Neural cell (in vitro differentiated cells): ENCODE measurements at regions not wholly inside any gene's neighbourhood (a gene's known extent, or its start where the extent isn't known, plus 50 kb on each side); places are given as distances from the start of the nearest gene placed in this dataset.

ENCODE experiments used
- H2AFZ ChIP-seq: fragments of 200-600, 300-800 bp; sonication (generic), shearing (Covaris generic); 2 replicates; pipeline ENCODE4 v1.6.0; 2014; ENCODE audit warnings: low read depth, mild to moderate bottlenecking, antibody characterized with exemption, low read length, moderate library complexity
- H3F3A ChIP-seq: fragments of 200-600 bp; shearing (Covaris generic); 2 replicates; pipeline ENCODE4 v1.6.1; 2016; ENCODE audit warnings: mild to moderate bottlenecking, moderate library complexity, mixed read lengths, antibody characterized with exemption, low read length; ENCODE audit not compliant: insufficient read depth, poor library complexity, severe bottlenecking
- H3K27ac ChIP-seq: fragments of 200-600, 300-800 bp; sonication (generic), shearing (Covaris generic); 2 replicates; pipeline ENCODE4 v1.5.1; 2014; ENCODE audit warnings: mild to moderate bottlenecking, low read length, moderate library complexity
- H3K27me3 ChIP-seq: fragments of 300-800, 200-600 bp; sonication (generic), shearing (Covaris generic); 2 replicates; pipeline ENCODE4 v1.6.0; 2014; ENCODE audit warnings: mild to moderate bottlenecking, low read depth, low read length, moderate library complexity; ENCODE audit not compliant: insufficient read depth
- H3K36me3 ChIP-seq: fragments of 300-800, 200-600 bp; sonication (generic), shearing (Covaris generic); 2 replicates; pipeline ENCODE4 v1.5.1; 2014; ENCODE audit warnings: mild to moderate bottlenecking, antibody characterized with exemption, low read length, moderate library complexity; ENCODE audit not compliant: insufficient read depth
- H3K4me2 ChIP-seq: fragments of 300-800, 200-600 bp; sonication (generic), shearing (Covaris generic); 2 replicates; pipeline ENCODE4 v1.6.0; 2014; ENCODE audit warnings: mild to moderate bottlenecking, low read length
- H3K4me3 ChIP-seq: fragments of 300-800, 200-600 bp; sonication (generic), shearing (Covaris generic); 2 replicates; pipeline ENCODE4 v1.5.1; 2014; ENCODE audit warnings: mild to moderate bottlenecking, low read length, moderate library complexity
- H3K79me2 ChIP-seq: fragments of 200-600 bp; shearing (Covaris generic); replicated peaks from 2 replicates; pipeline ENCODE4 v1.6.0; 2014; ENCODE audit warnings: mild to moderate bottlenecking, low read length, moderate library complexity; ENCODE audit not compliant: insufficient read depth
- H3K9ac ChIP-seq: fragments of 300-800, 200-600 bp; sonication (generic), shearing (Covaris generic); 2 replicates; pipeline ENCODE4 v1.6.1; 2016; ENCODE audit warnings: mild to moderate bottlenecking, low read length, mixed read lengths
- H3K9me2 ChIP-seq: fragments of 200-600 bp; shearing (Covaris generic); 2 replicates; pipeline ENCODE4 v1.6.1; 2016; ENCODE audit warnings: mild to moderate bottlenecking, low read length, mixed read lengths; ENCODE audit not compliant: insufficient read depth
- H3K9me3 ChIP-seq: fragments of 200-600, 300-800 bp; sonication (generic), shearing (Covaris generic); 2 replicates; pipeline ENCODE4 v1.6.1; 2016; ENCODE audit warnings: mild to moderate bottlenecking, mixed run types, low read length, moderate library complexity, mixed read lengths
- H4K20me1 ChIP-seq: fragments of 200-600 bp; shearing (Covaris generic); 2 replicates; pipeline ENCODE4 v1.6.1; 2016; ENCODE audit warnings: mild to moderate bottlenecking, mixed run types; ENCODE audit not compliant: insufficient read depth
- EP300 ChIP-seq: fragments of 450-650 bp; conservative IDR thresholded peaks from 2 replicates; pipeline ENCODE4 v1.6.1; 2014; ENCODE audit warnings: antibody characterized with exemption, mild to moderate bottlenecking, moderate library complexity; ENCODE audit not compliant: poor library complexity, severe bottlenecking
- EZH2 ChIP-seq: fragments of 200-600, 300-800 bp; shearing (Covaris generic), sonication (generic); IDR thresholded peaks from 2 replicates; pipeline ENCODE4 v1.6.1; 2014; ENCODE audit warnings: antibody characterized with exemption, low read length, borderline replicate concordance, mild to moderate bottlenecking; ENCODE audit not compliant: insufficient read depth, poor library complexity, severe bottlenecking
- MXI1 ChIP-seq: fragments of 450-650 bp; conservative IDR thresholded peaks from 2 replicates; pipeline ENCODE4 v1.6.1; 2014; ENCODE audit warnings: antibody characterized with exemption, mild to moderate bottlenecking; ENCODE audit not compliant: poor library complexity, severe bottlenecking
- POLR2AphosphoS5 ChIP-seq: IDR thresholded peaks from 2 replicates; pipeline ENCODE4 v1.6.1; 2012
- RAD21 ChIP-seq: fragments of 450-650 bp; conservative IDR thresholded peaks from 2 replicates; pipeline ENCODE4 v1.6.1; 2014; ENCODE audit warnings: antibody characterized with exemption, mild to moderate bottlenecking, moderate library complexity
- SMC3 ChIP-seq: fragments of 450-650 bp; conservative IDR thresholded peaks from 2 replicates; pipeline ENCODE4 v1.6.1; 2014; ENCODE audit warnings: antibody characterized with exemption, mild to moderate bottlenecking, moderate library complexity; ENCODE audit not compliant: poor library complexity
- TAF1 ChIP-seq: IDR thresholded peaks from 2 replicates; pipeline ENCODE4 v1.6.1; 2012; ENCODE audit warnings: low read depth
- TF ChIP-seq, protein P1 (sequence below): fragments of 450-650 bp; IDR thresholded peaks from 2 replicates; pipeline ENCODE4 v1.5.1; 2014; ENCODE audit warnings: antibody characterized with exemption, mild to moderate bottlenecking, moderate library complexity; ENCODE audit not compliant: poor library complexity, severe bottlenecking
- TF ChIP-seq, protein P2 (sequence below): IDR thresholded peaks from 2 replicates; pipeline ENCODE4 v1.6.1; 2012; ENCODE audit warnings: borderline replicate concordance

DNA sequence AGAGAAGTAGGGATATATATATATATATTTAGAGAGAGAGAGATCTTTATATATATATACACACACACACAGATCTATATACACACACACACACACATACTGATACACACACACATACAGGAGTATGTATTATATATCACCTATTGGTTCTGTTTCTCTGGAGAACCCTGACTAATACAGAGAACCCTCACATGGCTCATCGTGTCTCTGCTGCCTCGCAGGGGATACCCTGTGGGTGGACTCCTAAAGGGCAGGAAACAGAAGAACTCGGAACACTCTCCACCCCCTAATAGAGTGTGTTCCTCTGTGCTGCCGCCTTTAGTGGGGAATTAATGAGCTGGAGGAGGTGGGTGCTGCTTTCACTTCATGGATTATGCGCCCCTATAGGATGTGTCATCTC is 86.6 kb downstream of the NPY start:
- no peak overlapping the region for H3K4me2 ChIP-seq
- H3K9me3 ChIP-seq: no peaks in the 10 kb centered on the region
- H3K27me3 ChIP-seq: no peaks in the 10 kb centered on the region
- H3K9ac ChIP-seq: no peak overlapping the region
- TF ChIP-seq SMC3 (no peak), EZH2 (no peak), EP300 (no peak), TAF1 (no peak), RAD21 (no peak), POLR2AphosphoS5 (no peak), MXI1 (no peak)
- TF ChIP-seq, protein P1, sequence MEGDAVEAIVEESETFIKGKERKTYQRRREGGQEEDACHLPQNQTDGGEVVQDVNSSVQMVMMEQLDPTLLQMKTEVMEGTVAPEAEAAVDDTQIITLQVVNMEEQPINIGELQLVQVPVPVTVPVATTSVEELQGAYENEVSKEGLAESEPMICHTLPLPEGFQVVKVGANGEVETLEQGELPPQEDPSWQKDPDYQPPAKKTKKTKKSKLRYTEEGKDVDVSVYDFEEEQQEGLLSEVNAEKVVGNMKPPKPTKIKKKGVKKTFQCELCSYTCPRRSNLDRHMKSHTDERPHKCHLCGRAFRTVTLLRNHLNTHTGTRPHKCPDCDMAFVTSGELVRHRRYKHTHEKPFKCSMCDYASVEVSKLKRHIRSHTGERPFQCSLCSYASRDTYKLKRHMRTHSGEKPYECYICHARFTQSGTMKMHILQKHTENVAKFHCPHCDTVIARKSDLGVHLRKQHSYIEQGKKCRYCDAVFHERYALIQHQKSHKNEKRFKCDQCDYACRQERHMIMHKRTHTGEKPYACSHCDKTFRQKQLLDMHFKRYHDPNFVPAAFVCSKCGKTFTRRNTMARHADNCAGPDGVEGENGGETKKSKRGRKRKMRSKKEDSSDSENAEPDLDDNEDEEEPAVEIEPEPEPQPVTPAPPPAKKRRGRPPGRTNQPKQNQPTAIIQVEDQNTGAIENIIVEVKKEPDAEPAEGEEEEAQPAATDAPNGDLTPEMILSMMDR: no peak
- TF ChIP-seq, protein P2, sequence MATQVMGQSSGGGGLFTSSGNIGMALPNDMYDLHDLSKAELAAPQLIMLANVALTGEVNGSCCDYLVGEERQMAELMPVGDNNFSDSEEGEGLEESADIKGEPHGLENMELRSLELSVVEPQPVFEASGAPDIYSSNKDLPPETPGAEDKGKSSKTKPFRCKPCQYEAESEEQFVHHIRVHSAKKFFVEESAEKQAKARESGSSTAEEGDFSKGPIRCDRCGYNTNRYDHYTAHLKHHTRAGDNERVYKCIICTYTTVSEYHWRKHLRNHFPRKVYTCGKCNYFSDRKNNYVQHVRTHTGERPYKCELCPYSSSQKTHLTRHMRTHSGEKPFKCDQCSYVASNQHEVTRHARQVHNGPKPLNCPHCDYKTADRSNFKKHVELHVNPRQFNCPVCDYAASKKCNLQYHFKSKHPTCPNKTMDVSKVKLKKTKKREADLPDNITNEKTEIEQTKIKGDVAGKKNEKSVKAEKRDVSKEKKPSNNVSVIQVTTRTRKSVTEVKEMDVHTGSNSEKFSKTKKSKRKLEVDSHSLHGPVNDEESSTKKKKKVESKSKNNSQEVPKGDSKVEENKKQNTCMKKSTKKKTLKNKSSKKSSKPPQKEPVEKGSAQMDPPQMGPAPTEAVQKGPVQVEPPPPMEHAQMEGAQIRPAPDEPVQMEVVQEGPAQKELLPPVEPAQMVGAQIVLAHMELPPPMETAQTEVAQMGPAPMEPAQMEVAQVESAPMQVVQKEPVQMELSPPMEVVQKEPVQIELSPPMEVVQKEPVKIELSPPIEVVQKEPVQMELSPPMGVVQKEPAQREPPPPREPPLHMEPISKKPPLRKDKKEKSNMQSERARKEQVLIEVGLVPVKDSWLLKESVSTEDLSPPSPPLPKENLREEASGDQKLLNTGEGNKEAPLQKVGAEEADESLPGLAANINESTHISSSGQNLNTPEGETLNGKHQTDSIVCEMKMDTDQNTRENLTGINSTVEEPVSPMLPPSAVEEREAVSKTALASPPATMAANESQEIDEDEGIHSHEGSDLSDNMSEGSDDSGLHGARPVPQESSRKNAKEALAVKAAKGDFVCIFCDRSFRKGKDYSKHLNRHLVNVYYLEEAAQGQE: no peak
- no peak overlapping the region for H3K27ac ChIP-seq
- H3K9me2 ChIP-seq: no peaks in the 10 kb centered on the region
- no peaks in the 10 kb centered on the region for H3K79me2 ChIP-seq
- no peaks in the 10 kb centered on the region for H3F3A ChIP-seq
- no peak overlapping the region for H3K4me3 ChIP-seq
- H3K36me3 ChIP-seq: no peaks in the 10 kb centered on the region
- H2AFZ ChIP-seq: no peak overlapping the region
- H4K20me1 ChIP-seq: no peaks in the 10 kb centered on the region

DNA sequence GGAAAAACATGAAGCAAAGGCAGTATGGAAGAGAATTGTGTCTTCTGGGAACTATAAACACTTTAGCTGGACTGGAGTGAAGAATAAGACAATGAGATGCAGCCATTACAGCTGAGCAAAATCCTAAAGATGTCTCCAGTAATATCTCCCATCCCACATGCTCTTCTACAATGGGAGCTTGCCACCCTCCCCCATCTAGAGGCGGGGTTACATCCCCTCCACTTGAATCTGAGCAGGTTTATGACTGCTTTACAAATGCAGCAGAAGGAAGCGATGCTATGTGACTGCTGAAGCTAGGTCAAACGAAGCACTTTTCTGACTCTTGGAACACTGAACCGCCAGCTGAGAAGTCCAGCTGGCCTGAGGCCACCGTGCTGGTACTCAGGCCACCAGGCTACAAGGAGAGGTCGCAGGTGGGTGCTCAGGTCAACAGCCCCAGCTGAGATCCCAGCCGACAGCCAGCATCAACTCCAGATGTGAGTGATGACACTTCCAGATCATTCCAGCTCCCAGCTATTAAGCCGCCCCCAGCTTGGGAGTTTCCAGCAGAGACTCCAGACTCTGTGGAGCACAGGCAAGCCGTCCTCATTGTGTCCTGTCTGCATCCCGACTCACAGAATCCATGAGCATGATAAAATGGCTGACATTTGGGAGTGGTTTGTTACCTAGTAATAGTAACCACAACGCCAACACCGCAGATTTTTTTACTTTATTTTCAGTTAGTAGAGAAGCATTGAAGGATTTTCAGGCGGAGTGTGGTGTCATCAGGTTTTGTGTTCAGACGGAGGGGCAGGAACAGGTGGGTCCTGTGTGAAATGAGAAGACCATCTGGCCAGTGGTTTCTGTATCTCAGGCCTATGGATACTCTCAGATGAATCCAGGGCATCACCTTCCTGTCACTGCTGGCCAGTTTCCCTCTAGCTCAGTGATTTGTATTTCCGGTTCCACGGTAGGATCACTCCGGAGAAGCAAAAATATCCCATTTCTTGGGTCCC is 89.3 kb downstream of the NPY start:
- no peak overlapping the region for H3K9ac ChIP-seq
- no peaks in the 10 kb centered on the region for H3K36me3 ChIP-seq
- no peaks in the 10 kb centered on the region for H4K20me1 ChIP-seq
- H3K27me3 ChIP-seq: no peaks in the 10 kb centered on the region
- H3K9me3 ChIP-seq: no peaks in the 10 kb centered on the region
- H3K79me2 ChIP-seq: no peaks in the 10 kb centered on the region
- H3K9me2 ChIP-seq: no peaks in the 10 kb centered on the region
- no peak overlapping the region for H3K4me2 ChIP-seq
- H2AFZ ChIP-seq: no peak overlapping the region
- TF ChIP-seq POLR2AphosphoS5 (no peak), TAF1 (no peak), MXI1 (no peak)
- TF ChIP-seq, protein P2: no peak
- H3F3A ChIP-seq: no peaks in the 10 kb centered on the region
- H3K27ac ChIP-seq: no peak overlapping the region
- H3K4me3 ChIP-seq: no peak overlapping the region
